SK-MEL-5 (cell line): ENCODE measurements at regions not wholly inside any gene's neighbourhood (a gene's known extent, or its start where the extent isn't known, plus 50 kb on each side); places are given as distances from the start of the nearest gene placed in this dataset.
"Not testable (repeated sequence)": the region's sequence is repeated elsewhere in the genome, so short reads cannot be mapped to it uniquely, and the experiment has no call there.

Experiments
- DNase-seq: peaks from one replicate; pipeline ENCODE4 v3.0.0-alpha.2; 2016; ENCODE audit warnings: low read depth, low spot score
- in situ Hi-C: cut with HindIII; loops from 2 replicates; pipeline ENCODE4 v1.10.0; 2016; ENCODE audit warnings: low sequenced_read_pairs, high pct_unique_total_duplicates, low pct_unique_long_range_greater_than_20kb

DNA sequence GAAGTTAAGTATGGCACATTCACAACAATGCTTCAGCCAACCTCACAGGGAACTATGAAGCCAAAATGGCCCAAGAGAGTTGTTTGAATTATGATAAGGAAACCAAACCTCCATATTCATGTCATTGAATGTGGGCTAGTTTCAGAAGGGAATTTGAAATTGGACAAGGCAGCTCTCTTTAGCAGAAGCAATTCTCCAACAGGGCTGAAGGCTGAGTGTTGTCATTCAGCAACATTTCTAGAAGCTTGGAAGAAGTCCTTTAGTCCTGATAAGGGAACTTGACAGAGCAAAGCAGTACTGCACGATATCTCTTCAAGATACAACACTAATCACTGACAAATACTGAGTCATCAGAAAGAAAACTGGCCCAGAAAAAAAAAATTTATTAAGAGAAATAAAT lies 115.4 kb downstream of the SLC25A46 start:
- no peak for DNase-seq
- in situ Hi-C loops: no loop called here

DNA sequence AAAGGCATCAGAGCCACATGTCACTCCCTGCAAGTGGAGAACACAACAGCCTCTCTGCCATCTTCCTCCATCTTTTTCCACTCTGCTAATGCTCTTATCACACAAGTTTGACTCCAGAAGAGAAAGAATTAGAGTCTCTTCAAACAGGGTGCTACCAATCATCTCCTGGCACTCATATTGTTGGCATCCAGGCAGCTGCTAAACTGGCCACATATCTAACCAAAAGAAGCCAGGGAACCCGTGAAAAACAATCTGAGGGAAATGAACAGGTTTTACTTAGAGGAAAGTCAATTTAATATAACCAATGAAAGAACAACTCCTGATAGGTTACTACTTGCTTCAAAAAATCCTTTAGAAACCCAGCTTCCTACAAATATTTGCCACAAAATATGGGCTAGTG lies 117.2 kb downstream of the SLC25A46 start:
- in situ Hi-C loops: no loop called here

DNA sequence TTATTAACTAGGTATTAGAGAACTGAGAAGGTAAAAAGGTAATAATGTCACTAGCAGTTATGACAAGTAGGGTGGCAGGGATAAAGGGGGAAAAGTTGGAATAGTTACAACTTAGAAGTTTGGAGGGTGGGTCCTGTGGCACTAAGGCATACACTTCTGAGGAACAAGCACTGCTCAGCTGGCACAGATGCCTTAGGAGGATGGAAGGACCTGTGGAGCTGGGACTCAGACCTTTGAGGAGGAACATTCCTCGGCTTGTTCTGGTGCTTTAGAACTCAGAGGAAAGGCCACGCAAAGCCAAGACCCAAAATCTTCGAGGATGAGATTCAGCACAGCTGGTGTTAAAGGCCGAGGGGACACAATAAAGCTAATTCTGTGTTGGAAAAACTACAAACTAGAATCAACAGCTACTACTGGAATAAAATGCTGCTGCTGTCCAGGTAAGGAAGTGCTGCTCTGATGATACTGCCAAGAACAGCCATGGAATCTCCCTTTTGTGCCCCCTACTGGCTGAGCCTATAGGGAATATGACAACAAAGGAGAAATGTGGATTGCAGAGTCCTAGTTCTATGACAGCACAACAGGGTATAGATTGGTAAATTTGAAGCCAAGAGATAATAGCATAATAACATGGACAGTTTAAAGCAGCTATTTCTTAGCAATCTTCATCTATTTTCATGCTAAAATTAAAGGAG lies 126.7 kb downstream of the SLC25A46 start:
- peak; percentile 73 for DNase-seq
- in situ Hi-C loops: no loop called here

More for the DNA sequence above, 117.2 kb downstream of the SLC25A46 start:
- DNase-seq: no peak

DNA sequence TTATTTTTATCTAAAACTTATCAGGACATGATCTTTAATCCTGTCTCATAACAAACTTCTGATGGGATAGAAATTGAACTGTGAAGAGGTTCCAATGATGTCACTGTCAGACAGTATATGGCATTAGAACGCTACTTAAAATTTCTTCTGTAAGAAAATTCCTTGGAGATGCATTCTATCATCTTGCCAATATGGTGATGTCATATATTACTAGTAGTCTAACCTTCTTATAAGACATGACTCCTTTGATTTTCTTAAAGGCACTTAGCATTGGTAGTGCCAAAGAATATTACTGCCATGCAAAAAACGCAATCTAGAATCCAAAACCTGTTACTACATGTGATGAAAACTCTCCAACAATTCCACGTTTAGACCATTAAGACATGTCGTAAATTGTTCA lies 131.1 kb downstream of the SLC25A46 start:
- no peak for DNase-seq
- in situ Hi-C loops: no loop called here

DNA sequence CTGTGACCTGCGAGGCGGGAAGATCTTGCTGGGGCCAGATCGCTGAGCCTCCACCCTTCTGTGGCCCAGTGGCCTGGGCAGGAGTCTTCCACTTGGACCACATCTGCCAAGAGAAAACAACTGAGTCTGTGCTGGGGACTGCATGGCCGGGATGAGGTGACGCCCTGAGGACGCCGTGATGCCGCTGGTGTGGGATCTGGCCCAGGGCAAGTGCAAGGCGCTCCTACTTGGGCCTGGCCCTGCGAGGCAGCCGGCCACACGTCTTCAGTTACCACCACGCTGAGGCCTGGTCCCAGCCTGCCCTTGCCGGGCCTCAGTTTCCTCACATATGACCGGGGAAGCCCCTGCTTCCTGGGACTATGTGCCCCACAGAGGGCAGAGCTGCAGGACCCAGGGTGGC lies 133.4 kb downstream of the SLC25A46 start:
- in situ Hi-C loops: no loop called here
- DNase-seq: no peak

DNA sequence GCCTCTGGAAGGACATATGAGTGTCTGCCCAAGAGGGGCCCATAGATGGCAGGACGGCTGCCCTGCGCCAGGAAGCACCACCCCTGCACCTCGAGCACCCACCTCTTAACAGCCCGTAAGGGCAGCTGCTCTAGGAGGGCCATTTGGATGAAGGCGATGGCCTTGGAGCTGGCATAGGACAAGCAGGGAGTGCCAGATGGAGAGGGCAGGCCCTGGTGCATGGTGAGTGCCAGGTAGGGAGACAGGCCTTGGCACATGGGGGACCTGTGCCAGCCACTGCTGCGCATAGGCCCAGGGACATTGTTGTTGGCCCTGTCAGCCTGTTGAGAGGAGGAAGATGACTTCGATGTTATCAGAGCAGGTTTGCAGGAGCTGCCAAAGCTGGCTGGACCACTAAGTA lies 134.2 kb downstream of the SLC25A46 start:
- no peak for DNase-seq
- in situ Hi-C loops: no loop called here

DNA sequence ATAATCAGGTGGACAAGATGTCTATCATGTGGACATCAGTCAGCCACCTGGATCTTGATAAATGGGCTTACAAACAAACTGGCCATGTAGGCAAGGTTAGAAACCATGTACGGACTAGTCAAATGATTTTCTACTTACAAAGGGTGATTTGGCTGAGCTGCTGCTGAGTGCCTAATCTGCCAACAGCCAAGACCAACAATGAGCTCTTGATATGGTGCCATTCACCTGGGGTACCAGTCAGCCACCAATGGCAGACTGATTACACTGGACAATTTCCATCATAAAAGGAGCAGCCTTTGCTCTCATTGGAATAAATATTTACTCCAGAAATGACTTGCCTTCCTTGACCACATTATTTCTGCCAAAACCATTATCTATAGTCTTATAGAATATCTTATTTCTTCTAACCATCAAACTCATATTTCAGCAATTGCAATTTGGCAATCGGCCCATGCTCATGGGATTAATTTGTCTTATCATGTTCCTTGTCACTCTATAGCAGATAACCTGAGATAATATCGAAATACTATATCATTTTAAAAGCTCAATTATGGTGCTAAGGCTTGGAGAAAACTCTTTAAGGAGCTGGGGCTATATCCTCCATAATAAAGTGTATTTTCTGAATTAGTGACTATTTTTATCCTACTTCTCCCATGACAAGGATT lies 135.1 kb downstream of the SLC25A46 start:
- no peak for DNase-seq
- in situ Hi-C loops: no loop called here

DNA sequence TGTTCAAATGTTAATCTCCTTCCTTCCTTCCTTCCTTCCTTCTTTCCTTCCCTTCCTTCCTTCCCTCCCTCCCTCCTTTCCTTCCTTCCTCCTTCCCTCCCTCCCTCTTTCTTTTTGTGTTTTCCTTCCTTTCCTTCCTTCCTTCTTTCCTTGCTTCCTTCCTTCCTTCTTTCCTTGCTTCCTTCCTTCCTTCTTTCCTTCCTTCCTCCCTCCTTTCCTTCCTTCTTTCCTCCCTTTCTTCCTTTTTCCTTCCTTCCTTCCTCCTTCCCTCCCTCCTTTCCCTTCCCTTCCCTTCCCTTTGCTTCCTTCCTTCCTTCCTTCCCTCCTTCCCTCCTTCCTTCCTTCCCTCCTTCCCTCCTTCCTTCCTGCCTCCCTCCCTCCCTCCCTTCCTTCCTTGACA lies 136.3 kb downstream of the SLC25A46 start:
- in situ Hi-C loops, DNase-seq: not testable (repeated sequence)

DNA sequence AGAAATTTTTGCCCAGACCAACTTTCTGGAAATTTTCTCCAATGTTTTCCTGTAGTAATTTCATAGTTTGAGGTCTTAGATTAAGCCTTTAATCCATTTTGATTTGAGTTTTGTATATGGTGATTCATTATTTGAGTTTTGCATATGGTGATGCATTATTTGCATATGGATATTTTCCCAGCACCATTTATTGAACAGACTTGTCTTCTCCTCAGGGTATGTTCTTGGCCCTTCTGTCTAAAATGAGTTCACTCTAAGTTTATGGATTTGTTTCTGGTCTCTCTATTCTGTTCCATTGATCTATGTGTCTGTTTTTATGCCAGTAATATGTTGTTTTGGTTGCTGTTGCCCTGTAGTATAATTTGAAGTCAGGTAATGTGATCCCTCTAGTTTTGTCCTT lies 139.3 kb downstream of the SLC25A46 start:
- in situ Hi-C loops: no loop called here
- DNase-seq: no peak

GRCh38 chr5:110879675-110880074 lies 140.9 kb downstream of the SLC25A46 start:
- in situ Hi-C loops: no loop called here
- DNase-seq: no peak

DNA sequence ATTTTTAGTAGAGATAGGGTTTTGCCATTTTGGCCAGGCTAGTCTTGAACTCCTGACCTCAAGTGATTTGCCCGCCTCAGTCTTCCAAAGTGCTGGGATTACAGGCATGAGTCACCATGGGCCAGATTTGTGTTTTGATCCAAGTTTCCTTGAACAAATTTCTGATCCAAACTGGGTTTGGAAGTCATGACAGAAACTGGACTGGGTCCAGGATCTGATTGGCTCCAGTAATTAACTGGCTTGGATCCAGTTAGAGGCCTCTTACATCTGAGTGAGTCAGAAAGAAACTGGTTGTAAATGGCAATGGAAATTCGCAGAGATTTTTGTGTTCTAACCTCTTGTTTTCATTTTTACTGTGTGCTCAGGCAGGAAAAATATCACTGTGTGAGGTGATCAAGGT lies 141.6 kb downstream of the SLC25A46 start:
- in situ Hi-C loops: no loop called here

DNA sequence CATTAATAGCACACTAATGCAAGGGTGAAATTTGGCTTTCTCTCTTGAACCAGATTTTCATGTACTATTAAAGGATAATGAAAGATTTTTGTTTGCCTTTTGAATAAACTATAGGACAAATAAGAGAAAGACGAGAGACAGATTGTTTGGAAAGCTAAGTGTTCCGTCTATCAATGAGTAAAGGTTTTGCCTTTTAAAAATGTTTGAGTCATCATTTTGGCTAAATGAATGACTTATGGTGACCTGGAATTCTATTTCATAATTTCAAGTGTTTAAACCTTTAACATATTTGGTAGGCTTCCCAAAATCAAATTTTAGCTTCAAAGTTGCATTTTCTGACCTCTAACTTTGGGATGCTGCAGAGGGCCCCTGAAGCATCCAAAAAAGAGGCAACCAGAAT lies 145.2 kb downstream of the SLC25A46 start:
- in situ Hi-C loops: no loop called here
- DNase-seq: no peak

More for the DNA sequence above, 141.6 kb downstream of the SLC25A46 start:
- DNase-seq: no peak

DNA sequence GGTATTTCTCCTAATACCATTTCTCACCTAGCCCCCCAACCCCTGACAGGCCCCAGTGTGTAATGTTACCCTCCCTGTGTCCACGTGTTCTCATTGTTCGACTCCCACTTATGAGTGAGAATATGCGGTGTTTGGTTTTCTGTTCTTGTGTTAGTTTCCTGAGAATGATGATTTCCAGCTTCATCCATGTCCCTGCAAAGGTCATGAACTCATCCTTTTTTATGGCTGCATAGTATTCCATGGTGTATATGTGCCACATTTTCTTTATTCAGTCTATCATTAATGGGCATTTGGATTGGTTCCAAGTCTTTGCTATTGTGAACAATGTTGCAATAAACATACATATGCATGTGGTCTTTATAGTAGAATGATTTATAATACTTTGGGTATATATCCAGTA lies 148.4 kb downstream of the SLC25A46 start:
- in situ Hi-C loops, DNase-seq: not testable (repeated sequence)

DNA sequence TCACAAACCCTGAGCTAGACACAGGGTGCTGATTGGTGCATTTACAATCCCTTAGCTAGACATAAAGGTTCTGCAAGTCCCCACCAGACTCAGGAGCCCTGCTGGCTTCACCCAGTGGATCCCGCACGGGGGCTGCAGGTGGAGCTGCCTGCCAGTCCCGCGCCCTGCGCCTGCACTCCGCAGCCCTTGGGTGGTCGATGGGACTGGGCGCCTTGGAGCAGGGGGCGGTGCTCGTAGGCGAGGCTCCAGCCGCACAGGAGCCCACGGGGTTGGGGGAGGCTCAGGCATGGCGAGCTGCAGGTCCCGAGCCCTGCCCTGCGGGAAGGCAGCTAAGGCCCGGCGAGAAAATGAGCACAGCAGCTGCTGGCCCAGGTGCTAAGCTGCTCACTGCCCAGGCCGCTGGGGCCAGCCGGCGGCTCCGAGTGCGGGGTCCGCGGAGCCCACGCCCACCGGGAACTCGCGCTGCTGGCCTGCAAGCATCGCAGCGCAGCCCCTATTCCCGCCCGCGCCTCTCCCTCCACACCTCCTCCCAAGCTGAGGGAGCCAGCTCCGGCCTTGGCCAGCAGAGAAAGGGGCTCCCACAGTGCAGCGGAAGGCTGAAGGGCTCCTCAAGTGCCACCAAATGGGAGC lies 155.2 kb downstream of the SLC25A46 start:
- in situ Hi-C loops, DNase-seq: not testable (repeated sequence)

GRCh38 chr5:110894805-110895204 lies 156.0 kb downstream of the SLC25A46 start:
- in situ Hi-C loops: no loop called here
- no peak for DNase-seq

DNA sequence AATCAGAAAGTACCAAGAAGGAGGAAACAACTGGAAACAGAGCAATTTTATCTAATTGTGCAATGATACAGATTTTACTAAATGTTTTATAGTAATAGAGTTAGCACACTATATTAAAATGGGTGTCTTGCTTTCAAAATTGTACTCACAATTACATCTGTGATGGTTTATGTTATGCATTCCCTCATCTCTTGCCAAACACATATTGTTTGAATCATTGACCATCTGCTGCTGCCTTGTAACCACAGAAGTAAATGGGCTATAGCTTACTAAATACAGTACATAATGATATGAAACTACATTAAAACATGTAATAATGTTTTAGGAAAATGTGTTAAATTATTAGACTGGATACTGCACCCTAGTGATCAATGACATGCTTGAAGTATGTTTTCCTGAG lies 158.1 kb downstream of the SLC25A46 start:
- in situ Hi-C loops: no loop called here
- DNase-seq: no peak

DNA sequence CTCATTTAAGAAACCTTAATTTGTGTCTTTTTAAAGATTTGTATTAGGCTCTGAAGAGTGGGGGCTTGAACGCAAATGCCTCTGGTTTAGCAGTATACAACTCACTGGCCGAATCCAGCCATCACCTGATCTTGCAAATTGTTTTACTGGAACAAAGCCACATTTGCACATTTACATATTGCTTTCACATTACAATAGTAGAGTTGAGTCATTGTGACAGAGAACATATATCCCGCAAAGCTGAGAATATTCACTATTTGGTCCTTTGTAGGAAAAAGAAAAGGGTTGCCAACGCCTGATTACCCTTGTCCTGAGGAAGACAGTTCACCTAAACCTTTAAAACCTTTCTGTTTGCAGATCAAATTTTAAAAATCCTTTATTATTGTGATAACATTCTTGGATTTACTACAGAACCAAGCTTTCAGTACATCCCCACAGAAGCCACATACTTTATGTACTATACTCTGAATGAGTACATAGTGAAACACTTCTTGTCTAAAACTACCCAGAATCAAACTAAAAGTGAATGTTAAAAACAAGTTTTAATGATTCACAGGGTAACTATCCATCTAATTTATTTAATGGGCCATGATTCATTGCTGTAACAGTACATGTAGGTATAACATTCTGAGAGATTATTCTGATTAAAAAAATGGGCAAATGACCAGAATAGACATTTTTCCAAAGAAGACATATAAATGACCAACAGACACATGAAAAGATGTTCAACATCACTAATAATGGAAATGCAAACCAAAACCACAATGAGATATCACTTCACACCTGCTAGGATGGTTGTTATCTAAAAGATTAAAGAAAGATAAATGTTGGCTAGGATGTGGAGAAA lies 161.0 kb downstream of the SLC25A46 start:
- DNase-seq: no peak
- in situ Hi-C loops: no loop called here

GRCh38 chr5:110900829-110901228 lies 162.0 kb downstream of the SLC25A46 start:
- in situ Hi-C loops: no loop called here
- DNase-seq: no peak
